ENCODE measurements at regions not wholly inside any gene's neighbourhood (a gene's known extent, or its start where the extent isn't known, plus 50 kb on each side); places are given as distances from the start of the nearest gene placed in this dataset.

GRCh38 chr13:71291842-71292146 is 575.2 kb downstream of the DACH1 start:
- TF ChIP-seq CTCF (IDR thresholded peaks at IDR 0.05) (no peak), POLR2A (IDR thresholded peaks at IDR 0.05) (no peak)
